Neural cell (in vitro differentiated cells): ENCODE measurements at regions not wholly inside any gene's neighbourhood (a gene's known extent, or its start where the extent isn't known, plus 50 kb on each side); places are given as distances from the start of the nearest gene placed in this dataset.

Experiments
- H2AFZ ChIP-seq: fragments of 200-600, 300-800 bp; sonication (generic), shearing (Covaris generic); 2 replicates; pipeline ENCODE4 v1.6.0; 2014; ENCODE audit warnings: low read depth, mild to moderate bottlenecking, antibody characterized with exemption, low read length, moderate library complexity
- H3F3A ChIP-seq: fragments of 200-600 bp; shearing (Covaris generic); 2 replicates; pipeline ENCODE4 v1.6.1; 2016; ENCODE audit warnings: mild to moderate bottlenecking, moderate library complexity, mixed read lengths, antibody characterized with exemption, low read length; ENCODE audit not compliant: insufficient read depth, poor library complexity, severe bottlenecking
- H3K27ac ChIP-seq: fragments of 200-600, 300-800 bp; sonication (generic), shearing (Covaris generic); 2 replicates; pipeline ENCODE4 v1.5.1; 2014; ENCODE audit warnings: mild to moderate bottlenecking, low read length, moderate library complexity
- H3K27me3 ChIP-seq: fragments of 300-800, 200-600 bp; sonication (generic), shearing (Covaris generic); 2 replicates; pipeline ENCODE4 v1.6.0; 2014; ENCODE audit warnings: mild to moderate bottlenecking, low read depth, low read length, moderate library complexity; ENCODE audit not compliant: insufficient read depth
- H3K36me3 ChIP-seq: fragments of 300-800, 200-600 bp; sonication (generic), shearing (Covaris generic); 2 replicates; pipeline ENCODE4 v1.5.1; 2014; ENCODE audit warnings: mild to moderate bottlenecking, antibody characterized with exemption, low read length, moderate library complexity; ENCODE audit not compliant: insufficient read depth
- H3K4me2 ChIP-seq: fragments of 300-800, 200-600 bp; sonication (generic), shearing (Covaris generic); 2 replicates; pipeline ENCODE4 v1.6.0; 2014; ENCODE audit warnings: mild to moderate bottlenecking, low read length
- H3K4me3 ChIP-seq: fragments of 300-800, 200-600 bp; sonication (generic), shearing (Covaris generic); 2 replicates; pipeline ENCODE4 v1.5.1; 2014; ENCODE audit warnings: mild to moderate bottlenecking, low read length, moderate library complexity
- H3K79me2 ChIP-seq: fragments of 200-600 bp; shearing (Covaris generic); replicated peaks from 2 replicates; pipeline ENCODE4 v1.6.0; 2014; ENCODE audit warnings: mild to moderate bottlenecking, low read length, moderate library complexity; ENCODE audit not compliant: insufficient read depth
- H3K9ac ChIP-seq: fragments of 300-800, 200-600 bp; sonication (generic), shearing (Covaris generic); 2 replicates; pipeline ENCODE4 v1.6.1; 2016; ENCODE audit warnings: mild to moderate bottlenecking, low read length, mixed read lengths
- H3K9me2 ChIP-seq: fragments of 200-600 bp; shearing (Covaris generic); 2 replicates; pipeline ENCODE4 v1.6.1; 2016; ENCODE audit warnings: mild to moderate bottlenecking, low read length, mixed read lengths; ENCODE audit not compliant: insufficient read depth
- H3K9me3 ChIP-seq: fragments of 200-600, 300-800 bp; sonication (generic), shearing (Covaris generic); 2 replicates; pipeline ENCODE4 v1.6.1; 2016; ENCODE audit warnings: mild to moderate bottlenecking, mixed run types, low read length, moderate library complexity, mixed read lengths
- H4K20me1 ChIP-seq: fragments of 200-600 bp; shearing (Covaris generic); 2 replicates; pipeline ENCODE4 v1.6.1; 2016; ENCODE audit warnings: mild to moderate bottlenecking, mixed run types; ENCODE audit not compliant: insufficient read depth
- CTCF ChIP-seq: fragments of 450-650 bp; IDR thresholded peaks from 2 replicates; pipeline ENCODE4 v1.5.1; 2014; ENCODE audit warnings: antibody characterized with exemption, mild to moderate bottlenecking, moderate library complexity; ENCODE audit not compliant: poor library complexity, severe bottlenecking
- EP300 ChIP-seq: fragments of 450-650 bp; conservative IDR thresholded peaks from 2 replicates; pipeline ENCODE4 v1.6.1; 2014; ENCODE audit warnings: antibody characterized with exemption, mild to moderate bottlenecking, moderate library complexity; ENCODE audit not compliant: poor library complexity, severe bottlenecking
- EZH2 ChIP-seq: fragments of 200-600, 300-800 bp; shearing (Covaris generic), sonication (generic); IDR thresholded peaks from 2 replicates; pipeline ENCODE4 v1.6.1; 2014; ENCODE audit warnings: antibody characterized with exemption, low read length, borderline replicate concordance, mild to moderate bottlenecking; ENCODE audit not compliant: insufficient read depth, poor library complexity, severe bottlenecking
- MXI1 ChIP-seq: fragments of 450-650 bp; conservative IDR thresholded peaks from 2 replicates; pipeline ENCODE4 v1.6.1; 2014; ENCODE audit warnings: antibody characterized with exemption, mild to moderate bottlenecking; ENCODE audit not compliant: poor library complexity, severe bottlenecking
- POLR2AphosphoS5 ChIP-seq: IDR thresholded peaks from 2 replicates; pipeline ENCODE4 v1.6.1; 2012
- RAD21 ChIP-seq: fragments of 450-650 bp; conservative IDR thresholded peaks from 2 replicates; pipeline ENCODE4 v1.6.1; 2014; ENCODE audit warnings: antibody characterized with exemption, mild to moderate bottlenecking, moderate library complexity
- REST ChIP-seq: IDR thresholded peaks from 2 replicates; pipeline ENCODE4 v1.6.1; 2012; ENCODE audit warnings: borderline replicate concordance
- SMC3 ChIP-seq: fragments of 450-650 bp; conservative IDR thresholded peaks from 2 replicates; pipeline ENCODE4 v1.6.1; 2014; ENCODE audit warnings: antibody characterized with exemption, mild to moderate bottlenecking, moderate library complexity; ENCODE audit not compliant: poor library complexity
- TAF1 ChIP-seq: IDR thresholded peaks from 2 replicates; pipeline ENCODE4 v1.6.1; 2012; ENCODE audit warnings: low read depth

- Histone ChIP-seq H3K9ac (no peak overlapping the region), H4K20me1 (no peaks in the 10 kb centered on the region), H3K9me2 (no peaks in the 10 kb centered on the region), H3K4me3 (no peak overlapping the region), H3F3A (no peaks in the 10 kb centered on the region), H3K27me3 (no peaks in the 10 kb centered on the region), H2AFZ (no peak overlapping the region), H3K27ac (no peak overlapping the region), H3K4me2 (no peak overlapping the region), H3K9me3 (no peaks in the 10 kb centered on the region), H3K36me3 (no peaks in the 10 kb centered on the region), H3K79me2 (no peaks in the 10 kb centered on the region)
- TF ChIP-seq MXI1 (no peak), CTCF (no peak), POLR2AphosphoS5 (no peak), TAF1 (no peak), SMC3 (no peak), EZH2 (no peak), REST (no peak), RAD21 (no peak)
Measured at GRCh38 chr10:88033385-88033784, 170.0 kb downstream of the PTEN start.

GRCh38 chr10:88033793-88034192 is 170.4 kb downstream of the PTEN start:
- Histone ChIP-seq H3K79me2 (no peaks in the 10 kb centered on the region), H3K27me3 (no peaks in the 10 kb centered on the region), H3K36me3 (no peaks in the 10 kb centered on the region), H3K9ac (no peak overlapping the region), H4K20me1 (no peaks in the 10 kb centered on the region), H3K9me2 (no peaks in the 10 kb centered on the region), H3F3A (no peaks in the 10 kb centered on the region), H2AFZ (no peak overlapping the region), H3K27ac (no peak overlapping the region), H3K9me3 (no peaks in the 10 kb centered on the region), H3K4me2 (no peak overlapping the region), H3K4me3 (no peak overlapping the region)
- no peak for TF ChIP-seq TAF1
- TF ChIP-seq RAD21 = no peak
- no peak for TF ChIP-seq EP300
- no peak for TF ChIP-seq POLR2AphosphoS5
- no peak for TF ChIP-seq REST
- no peak for TF ChIP-seq MXI1
- no peak for TF ChIP-seq SMC3
- TF ChIP-seq CTCF = no peak
- TF ChIP-seq EZH2 = no peak
